ENCODE measurements at regions not wholly inside any gene's neighbourhood (a gene's known extent, or its start where the extent isn't known, plus 50 kb on each side); places are given as distances from the start of the nearest gene placed in this dataset.

DNA sequence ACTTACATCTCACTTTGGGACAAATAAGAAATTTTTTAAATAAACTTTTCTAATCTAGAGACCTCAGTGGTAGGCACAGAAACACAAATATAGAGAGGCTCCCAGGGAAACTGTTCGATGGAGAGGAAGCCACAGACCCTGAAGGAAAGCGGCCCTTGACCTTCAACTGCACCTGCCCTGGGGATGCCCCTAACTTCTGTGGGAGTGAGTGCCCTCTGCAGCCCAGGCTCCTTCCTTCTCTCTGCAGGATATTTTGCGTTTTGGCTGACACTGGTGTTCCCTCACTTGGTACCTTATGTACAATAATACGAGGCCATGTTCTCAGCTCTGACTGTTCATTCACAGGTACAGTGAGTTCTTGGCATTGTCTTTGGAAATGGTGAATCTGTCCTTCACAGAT lies 64.8 kb upstream of the MAL start:
- H3K36me3 Mint-ChIP-seq (ENCODE audit: low read depth, unreplicated experiment), result no peaks in the 10 kb centered on the region
- Histone ChIP-seq H3K4me1 (ENCODE audit: insufficient read depth, low read length) (no peaks in the 10 kb centered on the region), H3K36me3 (ENCODE audit: insufficient read depth, low read length) (no peaks in the 10 kb centered on the region), H3K9me3 (ENCODE audit: insufficient read depth, low read depth, low read length) (no peaks in the 10 kb centered on the region), H3K27ac (ENCODE audit: low read depth, low read length) (no peak overlapping the region), H4K20me1 (ENCODE audit: insufficient read depth, low read length) (no peaks in the 10 kb centered on the region), H3K79me2 (ENCODE audit: insufficient read depth, low read length) (no peaks in the 10 kb centered on the region), H2AFZ (ENCODE audit: low read depth, low read length) (no peak overlapping the region), H3K4me2 (ENCODE audit: low read length) (no peak overlapping the region), H3K4me3 (ENCODE audit: insufficient read depth, low read depth, low read length) (no peak overlapping the region), H3K27me3 (ENCODE audit: insufficient read depth, low read length) (peaks cover 7% of the 10 kb centered on the region), H3K9ac (ENCODE audit: low read length) (no peak overlapping the region)
- FAIRE-seq, result no peak
- no peaks in the 10 kb centered on the region for H3K9me3 Mint-ChIP-seq (ENCODE audit: unreplicated experiment)
- H3K27me3 Mint-ChIP-seq (ENCODE audit: low read depth, unreplicated experiment), result peaks cover 46% of the 10 kb centered on the region
- H3K27ac Mint-ChIP-seq (ENCODE audit: unreplicated experiment), result no peak overlapping the region
- H3K4me3 Mint-ChIP-seq (ENCODE audit: unreplicated experiment), result no peak overlapping the region
- no peak for DNase-seq (ENCODE audit: low read depth)
- no peak for TF ChIP-seq CTCF (IDR thresholded peaks at IDR 0.05; ENCODE audit: insufficient read depth, low read depth, low read length)
- TF ChIP-seq EZH2 (IDR thresholded peaks at IDR 0.05; ENCODE audit: insufficient read depth, low read length), result no peak
- H3K4me1 Mint-ChIP-seq (ENCODE audit: low read depth, unreplicated experiment), result no peaks in the 10 kb centered on the region

- H3K9me3 ChIP-seq (ENCODE audit: insufficient read depth, low read depth, low read length), result no peaks in the 10 kb centered on the region
- no peak for TF ChIP-seq EZH2 (IDR thresholded peaks at IDR 0.05; ENCODE audit: insufficient read depth, low read length)
- TF ChIP-seq CTCF (IDR thresholded peaks at IDR 0.05; ENCODE audit: insufficient read depth, low read depth, low read length), result no peak
- no peak overlapping the region for H2AFZ ChIP-seq (ENCODE audit: low read depth, low read length)
- no peak overlapping the region for H3K27ac ChIP-seq (ENCODE audit: low read depth, low read length)
- H3K36me3 ChIP-seq (ENCODE audit: insufficient read depth, low read length), result no peaks in the 10 kb centered on the region
- no peaks in the 10 kb centered on the region for H3K4me1 ChIP-seq (ENCODE audit: insufficient read depth, low read length)
- Mint-ChIP-seq H3K27me3 (ENCODE audit: low read depth, unreplicated experiment) (peaks cover 27% of the 10 kb centered on the region), H3K36me3 (ENCODE audit: low read depth, unreplicated experiment) (no peaks in the 10 kb centered on the region), H3K4me3 (ENCODE audit: unreplicated experiment) (no peak overlapping the region), H3K27ac (ENCODE audit: unreplicated experiment) (no peak overlapping the region), H3K4me1 (ENCODE audit: low read depth, unreplicated experiment) (no peaks in the 10 kb centered on the region), H3K9me3 (ENCODE audit: unreplicated experiment) (no peaks in the 10 kb centered on the region)
- H4K20me1 ChIP-seq (ENCODE audit: insufficient read depth, low read length), result no peaks in the 10 kb centered on the region
- H3K9ac ChIP-seq (ENCODE audit: low read length), result no peak overlapping the region
- no peaks in the 10 kb centered on the region for H3K79me2 ChIP-seq (ENCODE audit: insufficient read depth, low read length)
- DNase-seq (ENCODE audit: low read depth) (no peak), FAIRE-seq (no peak)
- H3K4me3 ChIP-seq (ENCODE audit: insufficient read depth, low read depth, low read length), result no peak overlapping the region
- no peaks in the 10 kb centered on the region for H3K27me3 ChIP-seq (ENCODE audit: insufficient read depth, low read length)
- H3K4me2 ChIP-seq (ENCODE audit: low read length), result no peak overlapping the region
These were observed 61.3 kb upstream of the MAL start for GRCh38 chr2:94964193-94964592.

GRCh38 chr2:94966689-94967088 lies 58.8 kb upstream of the MAL start:
- H3K36me3 ChIP-seq (ENCODE audit: insufficient read depth, low read length), result no peaks in the 10 kb centered on the region
- H3K4me2 ChIP-seq (ENCODE audit: low read length), result no peak overlapping the region
- H3K36me3 Mint-ChIP-seq (ENCODE audit: low read depth, unreplicated experiment), result no peaks in the 10 kb centered on the region
- no peaks in the 10 kb centered on the region for H3K79me2 ChIP-seq (ENCODE audit: insufficient read depth, low read length)
- peaks cover 2% of the 10 kb centered on the region for H3K27me3 ChIP-seq (ENCODE audit: insufficient read depth, low read length)
- no peak overlapping the region for H3K4me3 Mint-ChIP-seq (ENCODE audit: unreplicated experiment)
- DNase-seq (ENCODE audit: low read depth) (no peak), FAIRE-seq (no peak)
- H3K27me3 Mint-ChIP-seq (ENCODE audit: low read depth, unreplicated experiment), result peaks cover 37% of the 10 kb centered on the region
- H3K4me1 ChIP-seq (ENCODE audit: insufficient read depth, low read length), result no peaks in the 10 kb centered on the region
- no peaks in the 10 kb centered on the region for H3K4me1 Mint-ChIP-seq (ENCODE audit: low read depth, unreplicated experiment)
- no peaks in the 10 kb centered on the region for H3K9me3 Mint-ChIP-seq (ENCODE audit: unreplicated experiment)
- H4K20me1 ChIP-seq (ENCODE audit: insufficient read depth, low read length), result no peaks in the 10 kb centered on the region
- H3K27ac Mint-ChIP-seq (ENCODE audit: unreplicated experiment), result no peak overlapping the region
- no peaks in the 10 kb centered on the region for H3K9me3 ChIP-seq (ENCODE audit: insufficient read depth, low read depth, low read length)
- no peak overlapping the region for H3K4me3 ChIP-seq (ENCODE audit: insufficient read depth, low read depth, low read length)
- H3K9ac ChIP-seq (ENCODE audit: low read length), result no peak overlapping the region
- no peak for TF ChIP-seq CTCF (IDR thresholded peaks at IDR 0.05; ENCODE audit: insufficient read depth, low read depth, low read length)
- no peak for TF ChIP-seq EZH2 (IDR thresholded peaks at IDR 0.05; ENCODE audit: insufficient read depth, low read length)
- H2AFZ ChIP-seq (ENCODE audit: low read depth, low read length), result no peak overlapping the region
- H3K27ac ChIP-seq (ENCODE audit: low read depth, low read length), result no peak overlapping the region
